ENCODE measurements at regions not wholly inside any gene's neighbourhood (a gene's known extent, or its start where the extent isn't known, plus 50 kb on each side); places are given as distances from the start of the nearest gene placed in this dataset.

DNA sequence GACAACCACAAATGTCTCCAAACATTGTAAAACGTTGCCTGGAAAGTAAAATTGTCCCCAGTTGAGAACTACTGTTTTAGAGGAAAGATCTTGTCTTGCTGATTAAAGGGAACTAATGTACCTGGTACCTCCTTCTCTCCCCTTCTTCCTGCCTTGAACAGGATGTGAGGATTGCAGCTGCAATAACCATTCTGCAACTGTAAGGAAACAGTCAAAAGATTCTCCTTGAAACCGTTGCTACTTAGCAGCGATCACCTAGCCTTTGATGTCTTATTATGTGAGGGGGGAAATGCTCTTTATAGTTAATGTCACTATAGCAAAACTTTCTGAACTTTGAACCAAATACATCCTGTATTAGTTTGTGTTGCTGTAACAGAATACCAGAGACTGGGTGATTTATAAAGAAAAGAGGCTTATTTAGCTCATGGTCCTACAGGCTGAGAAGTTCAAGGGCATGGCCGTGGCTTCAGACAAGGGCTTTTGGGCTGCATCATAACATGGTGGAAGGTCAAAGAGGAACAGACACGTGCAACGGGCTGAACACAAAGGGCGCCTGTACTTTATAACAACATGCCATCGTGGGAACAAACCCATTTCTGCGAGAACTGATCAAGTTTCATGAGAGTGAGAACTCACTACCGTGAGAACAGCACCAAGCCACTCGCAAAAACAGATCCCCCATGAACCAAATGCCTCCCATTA is 54.2 kb upstream of the PARD3 start:
- no peak overlapping the region for H3K27ac ChIP-seq (ENCODE audit: poor library complexity, severe bottlenecking)
- DNase-seq (ENCODE audit: low spot score), result no peak
- no peak overlapping the region for H3K4me3 ChIP-seq (ENCODE audit: severe bottlenecking)

DNA sequence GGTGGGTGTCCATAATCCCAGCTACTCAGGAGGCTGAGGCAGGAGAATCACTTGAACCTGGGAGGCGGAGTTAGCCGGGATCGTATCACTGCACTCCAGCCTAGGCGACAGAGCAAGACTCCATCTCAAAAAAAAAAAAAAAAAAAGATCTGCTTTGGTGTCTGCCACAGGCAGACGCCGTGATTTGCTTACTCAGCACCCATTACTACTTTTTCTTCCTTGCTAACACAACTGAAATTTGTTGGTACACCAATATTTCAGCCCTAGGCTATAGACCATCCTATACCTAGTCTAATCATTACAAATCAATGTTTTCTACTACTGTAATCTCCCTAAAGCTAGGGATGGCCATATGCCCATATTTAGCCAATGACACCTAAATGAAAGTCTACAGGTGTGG is 53.5 kb upstream of the PARD3 start:
- H3K4me1 ChIP-seq (ENCODE audit: insufficient read depth, poor library complexity, severe bottlenecking), result no peaks in the 10 kb centered on the region
- no peak overlapping the region for H3K4me3 ChIP-seq (ENCODE audit: severe bottlenecking)
- H3K27ac ChIP-seq (ENCODE audit: poor library complexity, severe bottlenecking), result no peak overlapping the region
- H3K27me3 ChIP-seq (ENCODE audit: insufficient read depth, poor library complexity, severe bottlenecking), result no peaks in the 10 kb centered on the region
- no peak for DNase-seq (ENCODE audit: low spot score)
- TF ChIP-seq, protein P1, sequence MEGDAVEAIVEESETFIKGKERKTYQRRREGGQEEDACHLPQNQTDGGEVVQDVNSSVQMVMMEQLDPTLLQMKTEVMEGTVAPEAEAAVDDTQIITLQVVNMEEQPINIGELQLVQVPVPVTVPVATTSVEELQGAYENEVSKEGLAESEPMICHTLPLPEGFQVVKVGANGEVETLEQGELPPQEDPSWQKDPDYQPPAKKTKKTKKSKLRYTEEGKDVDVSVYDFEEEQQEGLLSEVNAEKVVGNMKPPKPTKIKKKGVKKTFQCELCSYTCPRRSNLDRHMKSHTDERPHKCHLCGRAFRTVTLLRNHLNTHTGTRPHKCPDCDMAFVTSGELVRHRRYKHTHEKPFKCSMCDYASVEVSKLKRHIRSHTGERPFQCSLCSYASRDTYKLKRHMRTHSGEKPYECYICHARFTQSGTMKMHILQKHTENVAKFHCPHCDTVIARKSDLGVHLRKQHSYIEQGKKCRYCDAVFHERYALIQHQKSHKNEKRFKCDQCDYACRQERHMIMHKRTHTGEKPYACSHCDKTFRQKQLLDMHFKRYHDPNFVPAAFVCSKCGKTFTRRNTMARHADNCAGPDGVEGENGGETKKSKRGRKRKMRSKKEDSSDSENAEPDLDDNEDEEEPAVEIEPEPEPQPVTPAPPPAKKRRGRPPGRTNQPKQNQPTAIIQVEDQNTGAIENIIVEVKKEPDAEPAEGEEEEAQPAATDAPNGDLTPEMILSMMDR (IDR thresholded peaks at IDR 0.05; ENCODE audit: poor library complexity, severe bottlenecking), result no peak
- H3K9me3 ChIP-seq (ENCODE audit: severe bottlenecking), result no peaks in the 10 kb centered on the region
- no peaks in the 10 kb centered on the region for H3K36me3 ChIP-seq (ENCODE audit: low read depth)
- ATAC-seq (ENCODE audit: low read depth), result no peak

More for the DNA sequence above, 54.2 kb upstream of the PARD3 start:
- H3K27me3 ChIP-seq (ENCODE audit: insufficient read depth, poor library complexity, severe bottlenecking), result no peaks in the 10 kb centered on the region
- no peak for ATAC-seq (ENCODE audit: low read depth)
- H3K4me1 ChIP-seq (ENCODE audit: insufficient read depth, poor library complexity, severe bottlenecking), result no peaks in the 10 kb centered on the region
- H3K36me3 ChIP-seq (ENCODE audit: low read depth), result no peaks in the 10 kb centered on the region
- no peaks in the 10 kb centered on the region for H3K9me3 ChIP-seq (ENCODE audit: severe bottlenecking)
- TF ChIP-seq, protein P1 (IDR thresholded peaks at IDR 0.05; ENCODE audit: poor library complexity, severe bottlenecking), result no peak

DNA sequence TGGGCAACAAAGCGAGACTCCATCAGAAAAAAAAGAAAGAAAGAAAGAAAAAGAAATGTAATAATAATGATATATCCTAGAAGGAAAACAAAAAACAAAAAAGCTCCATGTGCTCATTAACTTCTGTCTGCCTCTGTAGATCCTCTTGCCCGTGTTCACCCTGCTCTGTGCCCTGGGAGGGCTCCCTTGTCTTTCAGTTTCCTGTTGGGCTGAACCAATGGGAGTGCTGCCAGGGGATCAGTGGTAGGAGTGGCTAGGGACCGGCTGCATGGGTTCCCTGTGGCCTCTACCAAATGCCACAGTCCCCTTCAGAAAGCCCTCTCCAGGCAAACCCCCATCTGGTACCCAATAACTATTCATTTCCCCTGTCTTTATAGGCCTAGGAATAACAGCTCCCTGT is 51.8 kb upstream of the PARD3 start:
- Histone ChIP-seq H3K4me1 (ENCODE audit: insufficient read depth, poor library complexity, severe bottlenecking) (no peaks in the 10 kb centered on the region), H3K4me3 (ENCODE audit: severe bottlenecking) (no peak overlapping the region), H3K27ac (ENCODE audit: poor library complexity, severe bottlenecking) (no peak overlapping the region), H3K36me3 (ENCODE audit: low read depth) (no peaks in the 10 kb centered on the region), H3K9me3 (ENCODE audit: severe bottlenecking) (no peaks in the 10 kb centered on the region), H3K27me3 (ENCODE audit: insufficient read depth, poor library complexity, severe bottlenecking) (no peaks in the 10 kb centered on the region)
- DNase-seq (ENCODE audit: low spot score) (no peak), ATAC-seq (ENCODE audit: low read depth) (no peak)
- TF ChIP-seq, protein P1 (IDR thresholded peaks at IDR 0.05; ENCODE audit: poor library complexity, severe bottlenecking), result no peak

Data from RWPE2 (cell line).